Uterus (tissue), 2 donors: ENCODE measurements at regions not wholly inside any gene's neighbourhood (a gene's known extent, or its start where the extent isn't known, plus 50 kb on each side); places are given as distances from the start of the nearest gene placed in this dataset.

Experiments
- CTCF ChIP-seq, 4 experiments: fragments of 200-600 bp in 2 of 4; fragments of 450-650 bp in 2 of 4; sonication (generic) in 2 of 4; IDR thresholded peaks; one replicate each; pipeline ENCODE4 v1.5.1; 2016 to 2019; ENCODE audit warnings: antibody characterized with exemption in 4 of 4, mild to moderate bottlenecking in 2 of 4, moderate library complexity in 1 of 4
- POLR2A ChIP-seq, 2 donors: fragments of 450-650 bp; IDR thresholded peaks; one replicate each; pipeline ENCODE4 v1.6.1; 2016; ENCODE audit warnings: antibody characterized with exemption in 2 of 2, mild to moderate bottlenecking in 1 of 2, moderate library complexity in 1 of 2

- TF ChIP-seq CTCF (IDR thresholded peaks at IDR 0.05) (no peak), POLR2A (IDR thresholded peaks at IDR 0.05) (no peak)
Observed at GRCh38 chr6:19761121-19761520, 76.0 kb upstream of the ID4 start.
